HFF-Myc (cell line): ENCODE measurements at regions not wholly inside any gene's neighbourhood (a gene's known extent, or its start where the extent isn't known, plus 50 kb on each side); places are given as distances from the start of the nearest gene placed in this dataset.

ENCODE experiments used
- DNase-seq: peaks from one replicate; pipeline ENCODE4 v3.0.0-alpha.2; 2011; ENCODE audit warnings: low read depth; ENCODE audit errors: extremely low read depth
- H3K4me3 ChIP-seq: replicated peaks from 2 replicates; pipeline ENCODE4 v1.5.1; 2011; ENCODE audit warnings: low read depth, mild to moderate bottlenecking, control low read depth, low read length
- TF ChIP-seq, protein P1 (sequence below): IDR thresholded peaks from 2 replicates; pipeline ENCODE4 v1.5.1; 2012; ENCODE audit warnings: mild to moderate bottlenecking, low read depth, low read length, control low read depth; ENCODE audit errors: missing control alignments

DNA sequence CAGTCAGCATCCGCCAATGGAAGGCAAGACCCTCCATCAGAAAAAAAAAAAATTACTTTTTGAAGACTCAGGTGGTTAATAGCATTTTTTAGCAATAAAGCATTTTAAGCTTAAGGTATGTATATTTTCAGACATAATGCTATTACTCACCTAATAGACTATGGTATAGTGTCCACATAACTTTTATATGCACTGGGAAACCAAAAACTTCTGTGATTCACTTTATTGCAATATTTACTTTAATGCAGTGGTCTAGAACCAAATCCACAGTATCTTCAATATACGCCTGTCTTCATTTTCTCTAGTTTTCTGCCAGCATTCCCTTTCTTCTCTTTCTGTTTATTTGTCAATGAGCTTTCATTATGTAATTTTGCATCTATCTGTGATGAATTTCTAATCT, 418.1 kb downstream of the SLITRK6 start:
- TF ChIP-seq, protein P1, sequence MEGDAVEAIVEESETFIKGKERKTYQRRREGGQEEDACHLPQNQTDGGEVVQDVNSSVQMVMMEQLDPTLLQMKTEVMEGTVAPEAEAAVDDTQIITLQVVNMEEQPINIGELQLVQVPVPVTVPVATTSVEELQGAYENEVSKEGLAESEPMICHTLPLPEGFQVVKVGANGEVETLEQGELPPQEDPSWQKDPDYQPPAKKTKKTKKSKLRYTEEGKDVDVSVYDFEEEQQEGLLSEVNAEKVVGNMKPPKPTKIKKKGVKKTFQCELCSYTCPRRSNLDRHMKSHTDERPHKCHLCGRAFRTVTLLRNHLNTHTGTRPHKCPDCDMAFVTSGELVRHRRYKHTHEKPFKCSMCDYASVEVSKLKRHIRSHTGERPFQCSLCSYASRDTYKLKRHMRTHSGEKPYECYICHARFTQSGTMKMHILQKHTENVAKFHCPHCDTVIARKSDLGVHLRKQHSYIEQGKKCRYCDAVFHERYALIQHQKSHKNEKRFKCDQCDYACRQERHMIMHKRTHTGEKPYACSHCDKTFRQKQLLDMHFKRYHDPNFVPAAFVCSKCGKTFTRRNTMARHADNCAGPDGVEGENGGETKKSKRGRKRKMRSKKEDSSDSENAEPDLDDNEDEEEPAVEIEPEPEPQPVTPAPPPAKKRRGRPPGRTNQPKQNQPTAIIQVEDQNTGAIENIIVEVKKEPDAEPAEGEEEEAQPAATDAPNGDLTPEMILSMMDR: no peak
- H3K4me3 ChIP-seq: no peak overlapping the region
- DNase-seq: no peak

DNA sequence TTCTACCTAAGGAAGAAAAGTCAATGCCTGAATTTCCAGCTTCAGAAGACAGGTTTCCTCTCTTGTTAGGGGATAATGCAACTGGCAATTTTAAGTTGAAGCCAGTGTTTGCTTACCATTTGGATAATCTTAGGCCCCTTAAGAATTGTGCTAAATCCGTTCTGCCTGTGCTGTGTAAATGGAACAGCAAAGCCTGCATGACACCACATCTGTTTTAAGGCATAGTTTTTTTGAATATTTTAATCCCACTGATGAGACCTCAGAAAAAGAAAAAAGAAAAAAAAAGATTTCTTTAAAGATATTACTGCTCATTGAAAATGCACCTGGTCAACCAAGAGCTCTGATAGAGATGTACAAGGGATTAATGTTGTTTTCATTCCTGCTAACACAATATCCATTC, 419.2 kb downstream of the SLITRK6 start:
- no peak for DNase-seq
- H3K4me3 ChIP-seq: no peak overlapping the region
- TF ChIP-seq, protein P1: no peak

DNA sequence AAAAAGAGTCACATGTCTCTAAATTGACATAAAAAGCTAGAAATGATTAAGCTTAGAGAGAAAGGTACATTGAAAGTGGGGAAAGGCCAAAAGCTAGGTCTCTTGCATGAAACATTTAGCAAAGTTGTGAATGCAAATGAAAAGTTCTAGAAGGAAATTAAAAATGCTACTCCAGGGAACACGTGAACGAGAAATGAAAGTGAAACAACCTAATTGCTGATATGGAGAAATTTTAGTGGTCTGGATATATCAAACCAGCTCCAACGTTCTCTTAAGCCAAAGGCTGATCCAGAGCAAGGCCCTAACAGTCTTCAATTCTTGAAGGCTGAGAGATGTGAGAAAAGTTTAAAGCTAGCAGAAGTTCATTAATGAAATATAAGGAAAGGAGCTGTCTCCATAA, 419.8 kb downstream of the SLITRK6 start:
- H3K4me3 ChIP-seq: no peak overlapping the region
- TF ChIP-seq, protein P1: no peak
- DNase-seq: no peak

DNA sequence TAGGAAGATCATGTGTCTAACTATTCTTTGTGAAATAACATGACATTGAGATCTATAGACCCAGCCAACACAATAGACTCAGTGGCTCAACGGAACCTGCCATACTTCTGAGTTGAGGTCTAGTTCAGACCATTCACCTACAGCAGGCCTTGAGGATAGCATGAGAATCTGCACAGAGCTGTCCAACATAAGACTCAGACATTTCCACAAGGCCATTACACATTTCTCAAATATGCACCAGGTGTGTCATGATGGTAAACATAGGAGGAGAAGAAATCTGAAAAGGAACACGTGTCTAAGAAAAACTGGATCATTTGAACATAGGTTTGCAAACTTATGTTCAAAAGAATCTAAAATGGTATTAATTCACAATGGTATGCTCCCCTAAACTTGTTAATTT, 421.4 kb downstream of the SLITRK6 start:
- DNase-seq: no peak
- TF ChIP-seq, protein P1: no peak
- H3K4me3 ChIP-seq: no peak overlapping the region

DNA sequence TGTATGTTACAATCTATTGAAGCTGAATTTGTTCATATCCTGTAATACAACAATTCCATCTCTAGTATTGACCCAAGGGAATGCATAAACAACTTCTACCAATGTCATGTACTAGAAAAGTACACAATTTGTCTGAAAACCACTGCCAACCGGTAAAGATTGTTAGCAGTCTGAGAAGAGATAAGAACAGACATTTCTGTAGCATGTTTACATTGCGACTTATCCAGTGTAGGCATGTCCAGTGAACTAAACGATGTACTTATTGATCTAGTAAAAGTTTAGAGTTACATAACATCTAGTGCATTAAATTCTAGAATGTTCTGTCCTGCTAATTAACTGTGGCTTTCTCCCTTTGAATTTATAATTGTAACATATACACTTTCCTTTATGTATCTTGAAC, 425.9 kb downstream of the SLITRK6 start:
- no peak overlapping the region for H3K4me3 ChIP-seq
- DNase-seq: no peak
- TF ChIP-seq, protein P1: no peak

DNA sequence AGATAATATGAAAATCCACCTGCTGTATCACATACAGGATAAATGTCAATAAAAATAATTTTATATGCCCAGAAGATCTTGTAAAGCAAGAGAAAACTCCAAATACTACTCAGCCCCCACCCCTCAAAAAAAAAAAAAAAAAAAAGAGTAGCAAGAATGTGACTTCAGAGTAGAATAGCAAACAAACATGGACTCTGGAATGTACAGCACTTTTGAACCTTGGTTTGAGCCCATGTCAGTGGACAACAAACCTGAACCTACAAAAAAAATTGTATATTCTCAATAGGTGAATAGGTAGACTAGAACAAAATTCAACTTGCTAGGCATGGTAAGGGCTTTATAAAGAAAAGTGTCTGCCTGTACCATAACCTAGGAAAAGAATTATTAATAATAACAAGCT, 428.0 kb downstream of the SLITRK6 start:
- H3K4me3 ChIP-seq: no peak overlapping the region
- no peak for DNase-seq
- TF ChIP-seq, protein P1: no peak

DNA sequence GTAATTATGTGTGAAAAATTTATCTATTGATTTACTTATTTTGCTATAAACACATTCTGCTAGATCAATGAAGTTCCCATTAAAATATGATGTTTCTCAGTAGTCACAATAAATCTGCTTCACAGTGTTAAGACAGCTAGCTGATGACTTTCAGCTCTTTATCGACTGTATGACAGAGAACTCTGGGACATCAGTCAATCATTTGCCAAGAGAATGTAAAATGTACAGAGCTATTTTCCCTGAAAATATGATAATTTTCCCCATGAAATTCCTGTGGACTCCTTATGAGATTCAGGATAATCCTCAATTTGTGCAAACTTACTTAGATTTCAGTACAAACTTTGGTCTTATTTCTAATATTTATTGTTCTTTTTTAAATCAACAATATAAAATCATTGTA, 430.5 kb downstream of the SLITRK6 start:
- DNase-seq: no peak
- TF ChIP-seq, protein P1: no peak
- no peak overlapping the region for H3K4me3 ChIP-seq
